Neural progenitor cell (in vitro differentiated cells): ENCODE measurements at regions not wholly inside any gene's neighbourhood (a gene's known extent, or its start where the extent isn't known, plus 50 kb on each side); places are given as distances from the start of the nearest gene placed in this dataset.
A peak's percentile ranks its signal among the peaks of the same experiment; 100 is the strongest.

Source experiments
- DNase-seq: peaks from one replicate; pipeline ENCODE4 v3.0.0-alpha.2; 2016; ENCODE audit warnings: low spot score
- H2AFZ ChIP-seq: fragments of 200-600 bp; sonication (generic); replicated peaks from 2 replicates; pipeline ENCODE4 v1.6.1; 2016; ENCODE audit warnings: antibody characterized with exemption
- H3F3A ChIP-seq: fragments of 200-600 bp; sonication (generic); 2 replicates; pipeline ENCODE4 v1.6.1; 2016; ENCODE audit warnings: antibody characterized with exemption, low read depth
- H3K27ac ChIP-seq: fragments of 200-600 bp; sonication (generic); 2 replicates; pipeline ENCODE4 v1.5.1; 2016; ENCODE audit warnings: mild to moderate bottlenecking
- H3K27me3 ChIP-seq: fragments of 200-600 bp; sonication (generic); 2 replicates; pipeline ENCODE4 v1.6.1; 2016; ENCODE audit warnings: mild to moderate bottlenecking, moderate library complexity
- H3K36me3 ChIP-seq: fragments of 200-600 bp; sonication (generic); 2 replicates; pipeline ENCODE4 v1.5.1; 2016
- H3K4me1 ChIP-seq: fragments of 200-600 bp; sonication (generic); 2 replicates; pipeline ENCODE4 v1.6.1; 2016; ENCODE audit warnings: mixed run types
- H3K4me2 ChIP-seq: fragments of 200-600 bp; sonication (generic); 2 replicates; pipeline ENCODE4 v1.6.1; 2016
- H3K4me3 ChIP-seq: fragments of 200-600 bp; sonication (generic); 2 replicates; pipeline ENCODE4 v1.5.1; 2016
- H3K79me2 ChIP-seq: fragments of 200-600 bp; sonication (generic); 2 replicates; pipeline ENCODE4 v1.6.1; 2016; ENCODE audit warnings: low read depth
- H3K9ac ChIP-seq: fragments of 200-600 bp; sonication (generic); 2 replicates; pipeline ENCODE4 v1.6.1; 2016
- H3K9me3 ChIP-seq: fragments of 200-600 bp; sonication (generic); 2 replicates; pipeline ENCODE4 v1.5.1; 2016; ENCODE audit warnings: low read depth
- H4K20me1 ChIP-seq: fragments of 200-600 bp; sonication (generic); 2 replicates; pipeline ENCODE4 v1.6.1; 2016; ENCODE audit warnings: low read depth
- H3K27ac Mint-ChIP-seq: 3 replicates; pipeline ENCODE4 v1.8.0; 2021; ENCODE audit warnings: mixed read lengths
- H3K27me3 Mint-ChIP-seq: 2 replicates; pipeline ENCODE4 v1.8.0; 2022; ENCODE audit warnings: low read depth, mild to moderate bottlenecking, inconsistent platforms, moderate library complexity, mixed read lengths; ENCODE audit not compliant: insufficient read depth
- H3K36me3 Mint-ChIP-seq: 3 replicates; pipeline ENCODE4 v1.8.0; 2021; ENCODE audit warnings: mixed read lengths
- H3K4me1 Mint-ChIP-seq: 3 replicates; pipeline ENCODE4 v1.8.0; 2021; ENCODE audit warnings: mixed read lengths
- H3K4me3 Mint-ChIP-seq: 3 replicates; pipeline ENCODE4 v1.8.0; 2021; ENCODE audit warnings: mild to moderate bottlenecking, moderate library complexity, mixed read lengths
- H3K9me3 Mint-ChIP-seq: 3 replicates; pipeline ENCODE4 v1.8.0; 2020; ENCODE audit warnings: mixed read lengths
- CTCF ChIP-seq: fragments of 200-600 bp; sonication (generic); IDR thresholded peaks from 2 replicates; pipeline ENCODE4 v1.5.1; 2017; ENCODE audit warnings: antibody characterized with exemption, mild to moderate bottlenecking
- EZH2 ChIP-seq: fragments of 200-600 bp; sonication (generic); IDR thresholded peaks from 2 replicates; pipeline ENCODE4 v1.6.1; 2017; ENCODE audit warnings: antibody characterized with exemption, mild to moderate bottlenecking, moderate library complexity
- EZH2phosphoT487 ChIP-seq: fragments of 200-600 bp; sonication (generic); IDR thresholded peaks from 2 replicates; pipeline ENCODE4 v1.6.1; 2017; ENCODE audit warnings: antibody characterized with exemption

GRCh38 chr2:204477358-204477950 lies 67.8 kb upstream of the PARD3B start:
- Histone ChIP-seq H3K79me2 (no peaks in the 10 kb centered on the region), H4K20me1 (no peaks in the 10 kb centered on the region), H3K27ac (no peak overlapping the region), H3F3A (no peaks in the 10 kb centered on the region), H3K36me3 (no peaks in the 10 kb centered on the region), H3K9ac (no peak overlapping the region), H3K9me3 (no peaks in the 10 kb centered on the region), H3K4me2 (no peak overlapping the region), H3K4me1 (no peaks in the 10 kb centered on the region), H3K27me3 (no peaks in the 10 kb centered on the region), H2AFZ (no peak overlapping the region), H3K4me3 (no peak overlapping the region)
- TF ChIP-seq EZH2 (no peak), EZH2phosphoT487 (no peak), CTCF (no peak)
- H3K27ac Mint-ChIP-seq, result peak overlapping the region; percentile 51
- no peaks in the 10 kb centered on the region for H3K36me3 Mint-ChIP-seq
- peaks cover 3% of the 10 kb centered on the region for H3K27me3 Mint-ChIP-seq
- H3K4me1 Mint-ChIP-seq, result peaks cover 6% of the 10 kb centered on the region
- H3K4me3 Mint-ChIP-seq, result no peak overlapping the region
- no peak for DNase-seq
- peaks cover 2% of the 10 kb centered on the region for H3K9me3 Mint-ChIP-seq

DNA sequence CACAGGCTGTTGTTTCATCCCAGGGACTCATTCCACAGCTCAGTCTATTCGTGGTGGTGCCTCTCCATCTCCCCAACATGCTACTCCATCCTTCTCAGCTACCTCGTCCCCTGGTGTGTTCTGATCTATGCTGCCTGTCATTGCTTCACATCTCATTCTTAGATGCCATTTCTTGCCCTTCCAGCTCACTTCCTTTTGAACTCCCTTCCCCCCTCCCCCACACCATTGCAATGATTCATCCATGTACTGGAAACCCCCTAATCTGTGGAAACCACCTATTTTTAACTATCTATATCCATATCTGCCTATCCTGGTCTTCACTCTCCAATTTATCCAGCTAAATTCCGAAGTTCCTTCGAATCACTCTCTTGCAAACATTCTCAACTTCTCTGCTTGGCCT lies 65.7 kb upstream of the PARD3B start:
- H3K27me3 ChIP-seq, result no peaks in the 10 kb centered on the region
- Mint-ChIP-seq H3K27ac (no peak overlapping the region), H3K4me3 (no peak overlapping the region), H3K4me1 (peaks cover 6% of the 10 kb centered on the region), H3K27me3 (peaks cover 3% of the 10 kb centered on the region), H3K9me3 (peaks cover 2% of the 10 kb centered on the region), H3K36me3 (no peaks in the 10 kb centered on the region)
- TF ChIP-seq EZH2phosphoT487 (no peak), CTCF (no peak), EZH2 (no peak)
- H3K79me2 ChIP-seq, result no peaks in the 10 kb centered on the region
- H3K9ac ChIP-seq, result no peak overlapping the region
- H3K27ac ChIP-seq, result no peak overlapping the region
- H3F3A ChIP-seq, result no peaks in the 10 kb centered on the region
- no peak overlapping the region for H3K4me2 ChIP-seq
- no peak overlapping the region for H2AFZ ChIP-seq
- no peak for DNase-seq
- no peak overlapping the region for H3K4me3 ChIP-seq
- no peaks in the 10 kb centered on the region for H3K9me3 ChIP-seq
- no peaks in the 10 kb centered on the region for H4K20me1 ChIP-seq
- no peaks in the 10 kb centered on the region for H3K4me1 ChIP-seq
- no peaks in the 10 kb centered on the region for H3K36me3 ChIP-seq

GRCh38 chr2:204480676-204481075 lies 64.6 kb upstream of the PARD3B start:
- no peak overlapping the region for H3K4me3 Mint-ChIP-seq
- Histone ChIP-seq H3K79me2 (no peaks in the 10 kb centered on the region), H3K27me3 (no peaks in the 10 kb centered on the region), H3F3A (no peaks in the 10 kb centered on the region), H3K9me3 (no peaks in the 10 kb centered on the region), H3K9ac (no peak overlapping the region), H3K4me2 (no peak overlapping the region), H3K4me3 (no peak overlapping the region), H2AFZ (no peak overlapping the region), H3K4me1 (no peaks in the 10 kb centered on the region), H3K36me3 (no peaks in the 10 kb centered on the region), H4K20me1 (no peaks in the 10 kb centered on the region), H3K27ac (no peak overlapping the region)
- H3K27me3 Mint-ChIP-seq, result no peaks in the 10 kb centered on the region
- no peak for DNase-seq
- H3K36me3 Mint-ChIP-seq, result no peaks in the 10 kb centered on the region
- no peak overlapping the region for H3K27ac Mint-ChIP-seq
- peaks cover 6% of the 10 kb centered on the region for H3K4me1 Mint-ChIP-seq
- TF ChIP-seq CTCF (no peak), EZH2phosphoT487 (no peak), EZH2 (no peak)
- H3K9me3 Mint-ChIP-seq, result peaks cover 2% of the 10 kb centered on the region
